IPS DF 4.7 (cell line): ENCODE measurements at regions not wholly inside any gene's neighbourhood (a gene's known extent, or its start where the extent isn't known, plus 50 kb on each side); places are given as distances from the start of the nearest gene placed in this dataset.
"Not testable (repeated sequence)": the region's sequence is repeated elsewhere in the genome, so short reads cannot be mapped to it uniquely, and the experiment has no call there.

Source experiments
- DNase-seq: peaks from one replicate; pipeline ENCODE4 v3.0.0-alpha.2; 2013; ENCODE audit warnings: low spot score; ENCODE audit errors: extremely low read depth

DNA sequence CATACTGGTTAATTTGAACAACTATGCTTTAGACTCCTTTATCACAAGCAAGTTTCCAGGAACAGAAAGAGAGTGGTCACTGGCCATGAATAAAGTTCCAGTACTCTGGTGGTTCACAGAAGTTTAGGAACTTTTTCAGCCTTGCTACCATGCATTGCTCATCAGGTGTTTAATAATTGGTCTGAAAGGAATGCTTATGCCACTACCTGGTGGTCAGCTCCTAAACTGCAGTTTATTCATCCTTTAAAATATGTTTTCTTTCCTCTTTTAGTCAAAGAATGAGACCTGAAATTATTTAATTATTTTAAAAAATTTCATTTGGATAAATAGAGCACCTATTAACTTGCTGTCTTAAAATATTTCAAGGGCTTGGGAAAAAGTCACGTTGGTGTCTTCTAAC, 260.1 kb upstream of the OR4E1 start:
- DNase-seq, result no peak

DNA sequence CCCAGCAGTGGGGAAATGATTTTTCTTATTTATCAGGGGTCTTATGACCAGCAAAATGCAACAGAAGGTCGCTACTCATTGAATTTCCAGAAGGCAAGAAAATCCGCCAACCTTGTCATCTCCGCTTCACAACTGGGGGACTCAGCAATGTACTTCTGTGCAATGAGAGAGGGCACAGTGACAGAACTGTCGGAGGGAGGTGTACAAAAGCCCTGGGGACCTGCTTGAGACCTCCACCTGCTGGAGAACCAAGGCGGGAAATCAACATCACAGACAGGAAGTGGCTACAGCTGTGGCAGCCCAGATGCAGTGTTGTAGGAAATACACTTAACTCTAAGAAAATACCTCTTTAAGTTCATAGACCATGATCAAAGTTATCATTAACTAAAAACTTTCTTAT, 250.9 kb upstream of the OR4E1 start:
- DNase-seq, result no peak

DNA sequence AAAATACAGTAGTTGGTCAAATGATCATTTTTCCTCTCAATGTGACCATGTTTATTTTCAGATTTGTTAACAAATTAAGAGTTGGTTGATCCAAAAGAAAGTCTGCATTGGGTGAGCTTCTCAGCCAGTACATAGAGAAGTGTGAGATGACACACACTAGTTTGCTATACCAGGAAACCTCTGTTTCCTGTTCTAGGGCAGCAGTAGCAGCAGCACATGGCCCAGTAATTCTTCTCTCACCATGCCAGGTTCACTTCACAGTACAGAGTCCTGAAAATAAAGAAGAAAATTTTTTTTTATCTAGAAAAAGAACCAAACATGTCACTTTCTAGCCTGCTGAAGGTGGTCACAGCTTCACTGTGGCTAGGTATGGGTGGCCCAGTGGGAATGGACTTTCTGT, 250.2 kb upstream of the OR4E1 start:
- DNase-seq, result no peak

DNA sequence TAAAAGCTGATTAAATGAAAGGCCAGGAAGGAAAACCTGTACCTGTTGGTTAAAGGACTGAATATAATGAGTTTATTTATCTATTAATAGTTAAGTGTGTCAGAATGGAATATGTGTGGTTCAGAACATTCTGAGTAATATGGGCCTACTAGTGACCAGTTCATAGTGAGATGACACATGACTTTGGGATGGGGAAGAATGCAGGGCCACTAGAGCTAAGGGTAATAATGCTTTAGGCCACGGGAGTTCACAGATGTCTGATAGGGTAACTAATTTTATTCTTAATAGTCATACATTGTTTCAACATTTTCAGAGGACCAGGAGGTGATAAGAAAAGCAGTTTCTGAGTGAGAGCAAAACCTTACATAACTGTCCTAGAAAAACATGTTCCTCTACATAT, 247.8 kb upstream of the OR4E1 start:
- no peak for DNase-seq

DNA sequence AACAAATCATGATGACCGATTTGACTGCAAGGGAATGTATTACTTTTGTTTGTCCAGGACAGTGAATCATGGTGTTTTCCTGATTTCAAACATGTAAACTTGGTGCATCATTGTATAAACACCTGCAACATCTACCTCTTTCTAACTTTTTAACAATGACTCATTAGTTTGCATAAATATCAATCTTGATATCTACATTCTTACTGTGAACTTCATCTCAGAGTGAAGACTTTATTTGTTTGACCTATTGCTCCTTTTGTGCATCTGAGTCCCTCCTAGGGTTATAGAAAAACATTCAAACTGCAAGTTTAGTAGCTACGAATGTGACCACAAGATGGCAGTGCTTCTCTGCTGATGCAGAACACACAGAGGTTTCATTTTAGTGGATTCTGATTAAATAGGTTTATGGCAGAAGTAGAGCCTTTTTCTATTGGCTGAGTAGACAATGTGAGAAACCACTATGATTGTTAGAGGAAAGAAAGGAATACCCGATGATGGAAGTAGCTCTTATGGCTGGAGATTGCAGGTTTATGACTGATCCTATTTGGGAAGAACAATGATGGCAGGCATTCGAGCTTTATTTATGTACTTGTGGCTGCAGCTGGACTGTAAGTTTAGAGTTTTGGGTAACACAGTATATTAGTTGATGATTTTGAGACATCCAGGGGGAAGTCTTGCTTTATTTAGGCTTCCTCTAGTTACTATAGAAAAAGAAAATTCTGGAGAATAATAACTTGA, 244.2 kb upstream of the OR4E1 start:
- DNase-seq, result no peak

DNA sequence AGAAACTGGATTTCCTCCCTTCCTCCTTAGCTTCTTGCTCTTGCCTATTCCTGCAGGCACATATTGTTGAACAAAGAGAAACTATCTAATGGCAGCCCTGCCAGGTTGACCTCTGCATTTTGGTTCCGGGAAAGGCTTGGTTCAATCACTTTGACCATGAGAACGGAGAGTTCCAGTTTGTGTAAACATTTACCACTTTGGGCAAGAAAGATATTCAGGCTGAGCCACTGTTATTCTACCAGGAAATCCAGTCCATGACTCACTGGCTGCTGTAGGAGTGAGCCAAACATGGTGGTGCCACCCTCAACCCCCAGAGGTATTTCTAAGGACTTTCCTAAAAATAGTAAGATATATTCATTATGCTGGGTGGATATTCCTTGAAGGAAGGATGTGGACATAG, 242.2 kb upstream of the OR4E1 start:
- DNase-seq, result no peak

DNA sequence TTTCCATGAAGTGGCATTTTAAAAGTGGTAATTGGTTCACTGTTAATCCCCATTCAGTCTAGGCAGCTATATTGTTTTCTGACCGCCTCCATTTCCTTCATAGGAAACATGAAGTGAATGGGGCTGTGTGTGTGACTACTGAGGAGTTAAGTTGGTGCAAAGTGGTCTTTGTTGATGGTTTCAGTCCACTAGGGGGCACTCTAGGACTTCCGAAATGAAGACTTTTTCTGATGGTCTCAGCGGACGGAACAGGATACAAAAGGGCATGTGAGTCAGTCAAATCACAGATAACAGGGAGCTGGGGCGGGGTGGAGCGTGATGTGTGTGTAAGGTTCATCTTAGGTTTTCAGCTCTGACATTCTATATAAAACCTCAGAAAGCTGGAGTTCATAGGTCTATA, 240.1 kb upstream of the OR4E1 start:
- peak; percentile 90 for DNase-seq

DNA sequence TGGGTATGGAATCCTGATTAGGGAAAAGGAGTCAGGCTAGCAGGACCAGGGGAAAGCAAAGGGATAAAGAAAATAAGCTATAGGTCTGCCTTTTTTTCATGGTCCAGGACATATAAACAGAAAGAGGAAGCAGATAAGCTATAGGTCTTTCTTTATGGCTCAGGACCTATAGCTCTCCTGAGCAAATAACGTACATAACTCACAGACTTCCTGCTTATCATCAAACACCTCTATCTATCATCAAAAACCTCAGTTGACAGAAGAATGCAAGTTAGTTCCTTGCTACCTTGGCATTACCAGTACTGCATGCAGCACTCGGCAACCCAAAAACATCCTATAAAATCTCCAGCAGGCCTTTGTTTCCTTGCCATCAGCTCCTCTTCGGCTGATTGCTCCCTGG, 238.7 kb upstream of the OR4E1 start:
- no peak for DNase-seq

DNA sequence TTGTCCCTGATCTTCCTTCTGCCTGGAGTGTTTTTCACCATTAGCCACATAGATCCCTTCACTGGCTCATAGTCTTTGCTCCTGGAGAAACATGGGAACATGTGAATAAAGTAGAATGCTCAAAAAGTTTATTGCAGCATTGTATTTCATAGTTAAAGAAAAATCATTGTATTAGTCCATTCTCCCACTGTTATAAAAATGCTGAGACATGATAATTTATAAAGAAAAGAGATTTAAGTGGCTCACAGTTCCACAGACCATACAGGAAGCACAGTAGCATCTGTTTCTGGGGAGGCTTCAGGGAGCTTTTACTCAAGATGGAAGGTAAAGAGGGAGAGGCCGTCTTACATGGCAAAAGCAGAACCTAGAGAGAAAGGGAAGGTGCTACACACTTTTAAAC, 238.3 kb upstream of the OR4E1 start:
- no peak for DNase-seq

DNA sequence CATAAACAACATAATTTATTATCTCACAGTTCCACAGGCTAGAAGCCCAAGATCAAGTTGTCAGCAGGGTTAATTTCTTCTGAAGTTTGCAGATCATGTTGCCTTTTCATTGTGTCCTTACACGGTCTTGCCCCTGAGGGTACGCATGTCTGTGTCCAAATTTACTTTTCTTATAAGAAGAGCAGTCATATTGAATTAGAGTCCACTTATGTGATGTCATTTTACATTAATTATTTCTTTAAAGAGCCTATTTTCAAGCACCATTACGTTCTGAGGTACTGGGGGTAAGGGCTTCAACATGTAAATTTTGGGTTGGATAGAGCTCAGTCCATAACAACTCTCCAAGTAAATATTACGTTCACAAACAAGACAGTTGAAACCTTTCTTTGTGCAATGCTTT, 236.6 kb upstream of the OR4E1 start:
- DNase-seq, result no peak

DNA sequence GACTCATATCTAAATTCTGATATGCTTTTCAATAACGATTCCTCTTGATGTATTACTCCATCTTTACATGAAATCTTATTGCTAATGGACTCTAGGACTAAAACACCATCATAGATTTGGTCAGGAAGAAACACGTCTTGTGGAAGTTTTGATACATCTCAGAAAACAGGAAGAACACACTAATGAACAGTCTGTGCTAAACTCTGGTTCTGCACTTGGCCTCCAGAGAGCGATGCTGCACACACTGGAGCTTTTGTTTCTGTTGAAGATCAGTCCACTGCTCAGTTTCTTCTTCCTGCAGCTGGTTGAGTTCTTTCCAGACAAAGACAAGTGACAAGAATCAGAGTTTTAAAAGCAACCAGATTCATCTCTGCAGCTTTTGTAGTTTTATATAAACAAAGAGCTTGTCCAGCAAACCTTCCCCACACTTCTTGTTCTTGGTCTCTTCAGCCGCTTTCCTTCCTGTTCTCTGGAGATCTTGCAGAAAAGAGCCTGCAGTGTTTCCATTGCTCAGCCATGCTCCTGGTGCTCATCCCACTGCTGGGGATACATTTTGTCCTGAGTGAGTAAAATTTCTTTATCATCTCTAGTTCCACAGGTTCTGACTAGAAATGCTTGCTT, 229.1 kb upstream of the OR4E1 start:
- no peak for DNase-seq

DNA sequence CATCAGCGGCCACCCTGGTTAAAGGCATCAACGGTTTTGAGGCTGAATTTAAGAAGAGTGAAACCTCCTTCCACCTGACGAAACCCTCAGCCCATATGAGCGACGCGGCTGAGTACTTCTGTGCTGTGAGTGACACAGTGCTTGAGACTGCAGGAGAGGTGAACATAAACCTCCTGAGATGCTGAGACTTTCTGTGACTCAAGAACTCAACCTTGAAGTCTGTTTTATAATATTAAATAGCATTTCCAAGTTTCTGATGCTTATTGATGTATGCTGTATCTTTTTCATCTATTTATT, 221.2 kb upstream of the OR4E1 start:
- not testable (repeated sequence) for DNase-seq

DNA sequence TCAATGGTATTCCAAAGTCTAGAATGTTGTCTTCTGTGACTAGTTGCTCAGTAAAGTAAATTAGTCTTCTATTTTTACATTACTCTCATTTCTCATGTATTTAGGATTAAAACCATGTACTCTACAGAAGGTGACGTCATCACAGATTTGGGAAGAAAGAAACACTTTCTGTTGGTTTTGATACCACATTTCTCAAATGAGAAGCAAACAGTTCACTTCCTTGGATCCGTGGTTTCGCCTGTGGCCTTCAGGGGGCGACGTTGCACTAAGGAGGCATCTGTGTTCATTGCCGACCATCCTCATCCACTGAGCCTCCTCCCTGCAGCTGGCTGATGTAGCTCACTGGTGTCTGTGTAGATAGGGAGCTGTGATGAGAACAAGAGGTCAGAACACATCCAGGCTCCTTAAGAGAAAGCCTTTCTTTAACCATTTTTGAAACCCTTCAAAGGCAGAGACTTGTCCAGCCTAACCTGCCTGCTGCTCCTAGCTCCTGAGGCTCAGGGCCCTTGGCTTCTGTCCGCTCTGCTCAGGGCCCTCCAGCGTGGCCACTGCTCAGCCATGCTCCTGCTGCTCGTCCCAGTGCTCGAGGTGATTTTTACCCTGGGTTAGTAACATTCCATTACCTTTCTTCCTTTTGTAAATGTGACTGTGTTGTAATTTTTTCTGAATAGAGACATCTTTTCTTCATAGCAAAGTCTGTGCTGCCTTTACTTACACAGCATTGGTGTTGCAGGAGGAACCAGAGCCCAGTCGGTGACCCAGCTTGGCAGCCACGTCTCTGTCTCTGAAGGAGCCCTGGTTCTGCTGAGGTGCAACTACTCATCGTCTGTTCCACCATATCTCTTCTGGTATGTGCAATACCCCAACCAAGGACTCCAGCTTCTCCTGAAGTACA, 220.6 kb upstream of the OR4E1 start:
- DNase-seq, result no peak

DNA sequence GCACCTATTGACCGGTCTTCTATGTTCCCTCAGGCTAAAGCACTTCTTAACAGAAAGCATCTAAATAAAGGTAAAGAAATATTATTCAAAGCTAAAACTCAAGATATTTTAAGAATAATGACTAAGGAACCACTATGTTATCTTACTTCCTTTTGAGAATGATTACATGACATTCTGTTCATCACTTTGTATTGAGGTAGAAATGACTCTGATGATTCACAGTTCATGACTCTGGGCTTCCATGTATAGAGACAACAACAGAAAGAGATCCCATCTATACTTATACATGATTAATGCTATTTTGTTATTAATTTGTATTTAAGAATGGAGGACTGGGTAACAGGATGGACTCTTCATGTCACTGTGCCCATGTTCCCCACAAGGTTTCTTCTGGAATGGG, 218.3 kb upstream of the OR4E1 start:
- no peak for DNase-seq

DNA sequence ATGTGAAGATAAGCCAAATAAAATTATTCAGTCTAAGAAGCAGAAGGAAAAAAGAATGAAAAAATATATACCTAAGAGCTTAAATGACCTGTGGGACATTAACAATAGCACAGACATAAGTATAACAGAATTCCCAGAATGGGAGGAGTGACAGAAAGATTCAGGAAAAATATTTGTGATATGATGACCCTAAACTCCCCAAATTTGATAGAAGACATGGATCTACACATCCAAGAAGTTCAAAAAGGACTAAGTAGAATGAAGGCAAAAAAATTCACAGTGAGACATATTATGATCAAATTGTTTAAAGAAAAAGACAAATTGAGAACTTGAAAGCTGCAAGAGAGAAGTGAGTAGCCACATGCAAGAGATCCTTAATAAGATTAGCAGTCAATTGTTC, 211.4 kb upstream of the OR4E1 start:
- DNase-seq, result no peak

DNA sequence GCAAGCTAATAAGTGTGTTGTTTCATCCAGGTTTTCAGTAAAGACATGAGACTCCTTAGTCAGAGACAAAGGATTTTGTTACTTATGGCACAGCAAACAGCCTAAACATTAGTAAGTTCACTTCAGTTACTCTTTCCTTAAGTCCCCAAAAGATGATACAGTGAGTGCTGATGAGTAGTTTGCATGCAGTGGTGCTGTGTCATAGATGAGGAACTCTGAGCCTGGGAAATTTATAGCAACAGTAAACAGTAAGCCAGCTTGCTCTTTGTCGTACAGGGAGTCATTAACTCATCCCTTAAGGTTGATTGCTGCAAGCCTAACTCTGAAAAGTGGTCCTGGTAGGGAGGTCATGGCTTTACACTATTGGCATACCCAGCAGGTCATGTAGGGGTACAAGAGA, 208.6 kb upstream of the OR4E1 start:
- DNase-seq, result no peak

DNA sequence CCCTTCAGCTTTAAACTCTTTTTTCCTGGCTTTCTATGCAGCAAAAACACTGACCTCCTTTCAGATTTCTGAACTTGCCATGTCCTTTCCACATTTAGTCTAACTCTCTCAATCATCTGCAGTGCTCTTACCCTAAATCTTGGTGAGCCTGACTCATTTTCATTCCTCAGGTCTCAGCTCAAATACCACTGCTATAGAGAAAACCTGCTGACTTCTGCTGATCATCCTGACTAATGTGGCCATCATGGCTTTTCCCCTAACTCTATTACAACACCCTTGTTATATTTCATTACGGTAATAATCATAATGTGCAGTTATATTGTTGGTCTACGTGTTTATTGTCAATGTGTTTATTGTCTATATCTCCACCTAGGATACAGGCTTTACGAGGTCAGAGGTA, 207.3 kb upstream of the OR4E1 start:
- no peak for DNase-seq

DNA sequence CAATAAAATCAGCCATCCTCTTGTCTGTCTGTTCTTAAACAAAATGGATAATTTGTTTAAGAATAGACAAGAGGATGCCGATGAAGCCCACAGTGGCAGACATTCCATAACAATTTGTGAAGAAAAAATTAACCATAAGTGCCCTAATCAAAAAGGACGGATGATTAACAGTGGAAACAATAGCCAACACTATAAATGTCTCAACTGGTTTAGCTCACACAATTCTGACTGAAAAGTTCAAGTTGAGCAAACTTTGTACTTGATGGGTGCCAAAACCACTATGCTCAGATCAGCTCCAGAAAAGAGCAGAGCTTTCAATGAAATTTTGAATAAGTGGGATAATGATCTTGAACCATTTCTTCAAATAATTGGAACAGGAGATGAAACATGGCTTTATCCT, 202.2 kb upstream of the OR4E1 start:
- no peak for DNase-seq

DNA sequence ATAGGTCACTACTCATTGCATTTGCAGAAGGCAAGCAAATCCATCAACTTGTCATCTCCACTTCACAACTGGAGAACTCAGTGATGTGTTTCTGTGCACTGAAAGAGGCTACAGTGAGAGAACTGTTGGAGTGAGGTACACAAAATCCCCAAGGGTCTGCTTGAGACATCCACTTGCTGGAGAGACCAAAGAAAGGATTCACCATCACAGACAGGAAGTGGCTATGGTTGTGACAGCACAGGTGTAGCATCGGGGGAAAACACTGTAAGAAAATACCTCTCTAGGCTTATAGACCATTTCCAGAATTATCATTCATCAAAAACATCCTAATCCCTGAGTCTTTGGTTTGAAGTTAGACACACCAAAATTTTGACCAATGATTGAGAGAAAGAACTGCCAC, 201.3 kb upstream of the OR4E1 start:
- no peak for DNase-seq

DNA sequence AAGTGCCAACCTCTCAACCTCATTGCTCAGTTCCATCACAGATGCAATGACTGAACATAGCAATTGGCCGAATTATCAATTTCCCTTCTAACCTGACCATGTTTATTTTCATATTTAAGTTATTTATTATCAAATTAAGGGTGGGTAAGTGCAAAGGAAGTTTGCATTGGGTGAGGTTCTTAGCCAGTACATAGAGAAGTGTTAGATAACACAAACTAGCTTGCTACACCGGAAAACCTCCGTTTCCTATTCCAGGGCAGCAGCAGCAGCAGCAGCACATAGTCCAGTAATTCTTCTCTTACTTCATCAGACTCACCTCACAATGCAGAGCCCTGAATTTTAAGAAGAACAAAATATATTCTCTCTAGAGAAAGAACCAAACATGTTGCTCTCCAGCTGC, 200.5 kb upstream of the OR4E1 start:
- DNase-seq, result no peak

DNA sequence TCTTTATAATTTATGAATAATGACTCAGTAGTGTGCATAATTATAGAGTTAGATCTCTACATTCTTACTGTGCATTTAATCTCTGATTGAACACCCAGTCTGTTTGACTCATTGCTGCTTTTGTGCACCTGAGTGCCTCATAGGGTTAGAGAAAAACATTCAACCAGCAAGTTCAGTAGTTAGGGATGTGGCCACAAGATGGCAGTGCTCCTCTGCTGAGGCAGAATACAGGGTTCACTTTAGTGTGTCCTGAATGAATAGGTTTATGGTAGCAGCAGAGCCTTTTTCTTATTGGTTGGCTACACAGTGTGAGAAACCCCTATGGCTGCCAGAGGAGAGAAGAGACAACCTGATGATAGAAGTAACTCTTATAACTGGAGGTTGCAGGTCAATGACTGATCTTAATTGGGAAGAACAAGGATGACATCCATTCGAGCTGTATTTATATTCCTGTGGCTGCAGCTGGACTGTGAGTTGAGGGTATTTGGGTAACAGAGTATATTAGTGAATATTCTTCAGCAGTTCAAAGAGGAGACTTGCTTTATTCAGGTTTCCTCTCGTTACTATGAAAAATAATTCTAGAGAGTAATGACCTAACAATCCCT, 194.9 kb upstream of the OR4E1 start:
- peak; percentile 56 for DNase-seq

DNA sequence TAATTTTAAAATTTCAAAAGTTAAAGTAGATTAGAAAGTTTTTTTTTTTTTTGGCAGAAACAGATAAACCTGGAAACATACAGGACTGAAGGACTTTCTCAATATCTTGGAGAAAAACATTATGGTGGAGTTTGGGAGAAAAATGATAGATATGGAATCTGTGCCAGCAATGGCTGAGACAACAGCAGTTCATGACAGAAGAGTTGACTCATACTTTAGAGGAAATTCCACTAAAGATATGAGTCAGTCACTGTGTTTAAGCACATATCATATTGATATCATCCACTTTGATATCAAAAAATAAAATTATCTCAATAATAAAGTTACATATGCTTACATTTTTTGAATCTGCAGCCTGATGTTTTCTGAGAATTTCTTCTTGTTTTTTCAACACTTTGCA, 193.9 kb upstream of the OR4E1 start:
- no peak for DNase-seq
